GM23338 (cell line): ENCODE measurements at regions not wholly inside any gene's neighbourhood (a gene's known extent, or its start where the extent isn't known, plus 50 kb on each side); places are given as distances from the start of the nearest gene placed in this dataset.

ENCODE experiments used
- ATAC-seq: fragments of 200-7000 bp; cut with Tn5 transposase; 3 replicates; pipeline ENCODE4 v1.9.1; 2020
- DNase-seq: peaks from one replicate; pipeline ENCODE4 v3.0.0-alpha.2; 2015; ENCODE audit warnings: low spot score
- H2AFZ ChIP-seq: fragments of 200-600 bp; sonication (generic); 2 replicates; pipeline ENCODE4 v1.8.0; 2016; ENCODE audit warnings: antibody characterized with exemption, mild to moderate bottlenecking, moderate library complexity
- H3F3A ChIP-seq: fragments of 200-600 bp; sonication (generic); replicated peaks from 2 replicates; pipeline ENCODE4 v1.8.0; 2017; ENCODE audit warnings: antibody characterized with exemption, mixed run types, low read depth
- H3K27ac ChIP-seq: fragments of 200-600 bp; sonication (generic); 2 replicates; pipeline ENCODE4 v1.6.1; 2016; ENCODE audit warnings: low read depth
- H3K27me3 ChIP-seq: fragments of 200-600 bp; sonication (generic); 2 replicates; pipeline ENCODE4 v1.8.0; 2016; ENCODE audit warnings: mild to moderate bottlenecking, mixed run types, moderate library complexity; ENCODE audit not compliant: insufficient read depth
- H3K36me3 ChIP-seq: fragments of 200-600 bp; sonication (generic); 2 replicates; pipeline ENCODE4 v1.8.0; 2016; ENCODE audit warnings: mild to moderate bottlenecking; ENCODE audit not compliant: insufficient read depth
- H3K4me1 ChIP-seq: fragments of 200-600 bp; sonication (generic); 2 replicates; pipeline ENCODE4 v1.8.0; 2016; ENCODE audit warnings: mild to moderate bottlenecking, moderate library complexity; ENCODE audit not compliant: insufficient read depth
- H3K4me2 ChIP-seq: fragments of 200-600 bp; sonication (generic); 2 replicates; pipeline ENCODE4 v1.7.1; 2017; ENCODE audit warnings: mixed run types
- H3K4me3 ChIP-seq: fragments of 200-600 bp; sonication (generic); 2 replicates; pipeline ENCODE4 v1.6.1; 2016; ENCODE audit warnings: mixed run types
- H3K79me2 ChIP-seq: fragments of 200-600 bp; sonication (generic); replicated peaks from 2 replicates; pipeline ENCODE4 v1.8.0; 2017; ENCODE audit warnings: mild to moderate bottlenecking; ENCODE audit not compliant: insufficient read depth
- H3K9me2 ChIP-seq: fragments of 200-600 bp; sonication (generic); 2 replicates; pipeline ENCODE4 v1.8.0; 2017; ENCODE audit not compliant: insufficient read depth
- H4K20me1 ChIP-seq: fragments of 200-600 bp; sonication (generic); replicated peaks from 2 replicates; pipeline ENCODE4 v1.8.0; 2017; ENCODE audit warnings: mild to moderate bottlenecking; ENCODE audit not compliant: insufficient read depth
- H3K27ac Mint-ChIP-seq: 2 replicates; pipeline ENCODE4 v1.8.0; 2020; ENCODE audit warnings: inconsistent platforms, mild to moderate bottlenecking, moderate library complexity, mixed read lengths
- H3K27me3 Mint-ChIP-seq: 3 replicates; pipeline ENCODE4 v1.8.0; 2022; ENCODE audit warnings: low read depth, mild to moderate bottlenecking, moderate library complexity, mixed read lengths, inconsistent platforms; ENCODE audit not compliant: insufficient read depth, poor library complexity
- H3K36me3 Mint-ChIP-seq: 3 replicates; pipeline ENCODE4 v1.8.0; 2021; ENCODE audit warnings: low read depth, mild to moderate bottlenecking, inconsistent platforms, moderate library complexity, mixed read lengths
- H3K4me1 Mint-ChIP-seq: 3 replicates; pipeline ENCODE4 v1.8.0; 2020; ENCODE audit warnings: mild to moderate bottlenecking, inconsistent platforms, mixed read lengths
- H3K4me3 Mint-ChIP-seq: 3 replicates; pipeline ENCODE4 v1.8.0; 2021; ENCODE audit warnings: moderate library complexity, mild to moderate bottlenecking, inconsistent platforms, mixed read lengths
- H3K9me3 Mint-ChIP-seq: 3 replicates; pipeline ENCODE4 v1.8.0; 2020; ENCODE audit warnings: moderate library complexity, mild to moderate bottlenecking, inconsistent platforms, mixed read lengths
- ETS1 ChIP-seq: IDR thresholded peaks from 2 replicates; pipeline ENCODE4 v1.6.1; 2016; ENCODE audit warnings: antibody characterized with exemption
- NANOG ChIP-seq: IDR thresholded peaks from 2 replicates; pipeline ENCODE4 v1.6.1; 2016; ENCODE audit warnings: antibody characterized with exemption, borderline replicate concordance
- STAT1 ChIP-seq: IDR thresholded peaks from one replicate; pipeline ENCODE4 v1.6.1; 2016; ENCODE audit warnings: antibody characterized with exemption; ENCODE audit not compliant: unreplicated experiment
- ZNF331 ChIP-seq: fragments of 250-450 bp; sonication (Bioruptor Pico); IDR thresholded peaks from 2 replicates; pipeline ENCODE4 v1.5.0; 2020; ENCODE audit warnings: low read depth, mild to moderate bottlenecking, moderate library complexity
- TF ChIP-seq, protein P1 (sequence below): fragments of 250-450 bp; sonication (Bioruptor Pico); IDR thresholded peaks from 2 replicates; pipeline ENCODE4 v1.5.0; 2020; ENCODE audit warnings: mild to moderate bottlenecking, moderate library complexity

- H3K36me3 Mint-ChIP-seq = no peaks in the 10 kb centered on the region
- H3K9me3 Mint-ChIP-seq = peaks cover 3% of the 10 kb centered on the region; the same call in 1 of the 3 replicates
- no peak overlapping the region for H3K27ac Mint-ChIP-seq
- peaks cover 2% of the 10 kb centered on the region for H3K27me3 Mint-ChIP-seq
- no peaks in the 10 kb centered on the region for H3K27me3 ChIP-seq
- peaks cover 9% of the 10 kb centered on the region for H3K9me2 ChIP-seq
- ATAC-seq (no peak), DNase-seq (no peak)
- H3K4me1 ChIP-seq = peaks cover 22% of the 10 kb centered on the region
- no peak overlapping the region for H3K4me3 Mint-ChIP-seq
- H3K27ac ChIP-seq = no peak overlapping the region
- no peaks in the 10 kb centered on the region for H4K20me1 ChIP-seq
- H3K4me2 ChIP-seq = no peak overlapping the region
- no peaks in the 10 kb centered on the region for H3F3A ChIP-seq
- peak overlapping the region; percentile 19; the same call in 1 of the 2 replicates for H2AFZ ChIP-seq
- TF ChIP-seq ETS1 = no peak
- TF ChIP-seq STAT1 = no peak
- TF ChIP-seq, protein P1, sequence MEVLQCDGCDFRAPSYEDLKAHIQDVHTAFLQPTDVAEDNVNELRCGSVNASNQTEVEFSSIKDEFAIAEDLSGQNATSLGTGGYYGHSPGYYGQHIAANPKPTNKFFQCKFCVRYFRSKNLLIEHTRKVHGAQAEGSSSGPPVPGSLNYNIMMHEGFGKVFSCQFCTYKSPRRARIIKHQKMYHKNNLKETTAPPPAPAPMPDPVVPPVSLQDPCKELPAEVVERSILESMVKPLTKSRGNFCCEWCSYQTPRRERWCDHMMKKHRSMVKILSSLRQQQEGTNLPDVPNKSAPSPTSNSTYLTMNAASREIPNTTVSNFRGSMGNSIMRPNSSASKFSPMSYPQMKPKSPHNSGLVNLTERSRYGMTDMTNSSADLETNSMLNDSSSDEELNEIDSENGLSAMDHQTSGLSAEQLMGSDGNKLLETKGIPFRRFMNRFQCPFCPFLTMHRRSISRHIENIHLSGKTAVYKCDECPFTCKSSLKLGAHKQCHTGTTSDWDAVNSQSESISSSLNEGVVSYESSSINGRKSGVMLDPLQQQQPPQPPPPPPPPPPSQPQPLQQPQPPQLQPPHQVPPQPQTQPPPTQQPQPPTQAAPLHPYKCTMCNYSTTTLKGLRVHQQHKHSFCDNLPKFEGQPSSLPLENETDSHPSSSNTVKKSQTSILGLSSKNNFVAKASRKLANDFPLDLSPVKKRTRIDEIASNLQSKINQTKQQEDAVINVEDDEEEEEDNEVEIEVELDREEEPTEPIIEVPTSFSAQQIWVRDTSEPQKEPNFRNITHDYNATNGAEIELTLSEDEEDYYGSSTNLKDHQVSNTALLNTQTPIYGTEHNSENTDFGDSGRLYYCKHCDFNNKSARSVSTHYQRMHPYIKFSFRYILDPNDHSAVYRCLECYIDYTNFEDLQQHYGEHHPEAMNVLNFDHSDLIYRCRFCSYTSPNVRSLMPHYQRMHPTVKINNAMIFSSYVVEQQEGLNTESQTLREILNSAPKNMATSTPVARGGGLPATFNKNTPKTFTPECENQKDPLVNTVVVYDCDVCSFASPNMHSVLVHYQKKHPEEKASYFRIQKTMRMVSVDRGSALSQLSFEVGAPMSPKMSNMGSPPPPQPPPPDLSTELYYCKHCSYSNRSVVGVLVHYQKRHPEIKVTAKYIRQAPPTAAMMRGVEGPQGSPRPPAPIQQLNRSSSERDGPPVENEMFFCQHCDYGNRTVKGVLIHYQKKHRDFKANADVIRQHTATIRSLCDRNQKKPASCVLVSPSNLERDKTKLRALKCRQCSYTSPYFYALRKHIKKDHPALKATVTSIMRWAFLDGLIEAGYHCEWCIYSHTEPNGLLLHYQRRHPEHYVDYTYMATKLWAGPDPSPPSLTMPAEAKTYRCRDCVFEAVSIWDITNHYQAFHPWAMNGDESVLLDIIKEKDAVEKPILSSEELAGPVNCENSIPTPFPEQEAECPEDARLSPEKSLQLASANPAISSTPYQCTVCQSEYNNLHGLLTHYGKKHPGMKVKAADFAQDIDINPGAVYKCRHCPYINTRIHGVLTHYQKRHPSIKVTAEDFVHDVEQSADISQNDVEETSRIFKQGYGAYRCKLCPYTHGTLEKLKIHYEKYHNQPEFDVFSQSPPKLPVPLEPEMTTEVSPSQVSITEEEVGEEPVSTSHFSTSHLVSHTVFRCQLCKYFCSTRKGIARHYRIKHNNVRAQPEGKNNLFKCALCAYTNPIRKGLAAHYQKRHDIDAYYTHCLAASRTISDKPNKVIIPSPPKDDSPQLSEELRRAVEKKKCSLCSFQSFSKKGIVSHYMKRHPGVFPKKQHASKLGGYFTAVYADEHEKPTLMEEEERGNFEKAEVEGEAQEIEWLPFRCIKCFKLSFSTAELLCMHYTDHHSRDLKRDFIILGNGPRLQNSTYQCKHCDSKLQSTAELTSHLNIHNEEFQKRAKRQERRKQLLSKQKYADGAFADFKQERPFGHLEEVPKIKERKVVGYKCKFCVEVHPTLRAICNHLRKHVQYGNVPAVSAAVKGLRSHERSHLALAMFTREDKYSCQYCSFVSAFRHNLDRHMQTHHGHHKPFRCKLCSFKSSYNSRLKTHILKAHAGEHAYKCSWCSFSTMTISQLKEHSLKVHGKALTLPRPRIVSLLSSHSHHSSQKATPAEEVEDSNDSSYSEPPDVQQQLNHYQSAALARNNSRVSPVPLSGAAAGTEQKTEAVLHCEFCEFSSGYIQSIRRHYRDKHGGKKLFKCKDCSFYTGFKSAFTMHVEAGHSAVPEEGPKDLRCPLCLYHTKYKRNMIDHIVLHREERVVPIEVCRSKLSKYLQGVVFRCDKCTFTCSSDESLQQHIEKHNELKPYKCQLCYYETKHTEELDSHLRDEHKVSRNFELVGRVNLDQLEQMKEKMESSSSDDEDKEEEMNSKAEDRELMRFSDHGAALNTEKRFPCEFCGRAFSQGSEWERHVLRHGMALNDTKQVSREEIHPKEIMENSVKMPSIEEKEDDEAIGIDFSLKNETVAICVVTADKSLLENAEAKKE = no peak
- TF ChIP-seq NANOG = no peak
- TF ChIP-seq ZNF331 (CRISPR knock-in tag) = no peak
- peaks cover 36% of the 10 kb centered on the region for H3K4me1 Mint-ChIP-seq
- no peak overlapping the region for H3K4me3 ChIP-seq
- no peaks in the 10 kb centered on the region for H3K36me3 ChIP-seq
- no peaks in the 10 kb centered on the region for H3K79me2 ChIP-seq
These were observed 393.5 kb downstream of the DMAC1 start for GRCh38 chr9:7405924-7406604.
